Activated CD8-positive, alpha-beta memory T cell treated with anti-CD3 and anti-CD28 coated beads, Interleukin-2, amount 50 U/mL, for 24 hours (primary cell): ENCODE measurements at regions not wholly inside any gene's neighbourhood (a gene's known extent, or its start where the extent isn't known, plus 50 kb on each side); places are given as distances from the start of the nearest gene placed in this dataset.

Experiments
- DNase-seq: peaks from one replicate; pipeline ENCODE4 v3.0.0-alpha.2; 2020; ENCODE audit errors: extremely low read depth

- DNase-seq, result no peak
These were observed 637.5 kb downstream of the AJAP1 start for GRCh38 chr1:5291889-5292288.

- DNase-seq, result no peak
These were observed 633.1 kb downstream of the AJAP1 start for GRCh38 chr1:5287178-5288150.

GRCh38 chr1:5286244-5286643 lies 631.8 kb downstream of the AJAP1 start:
- DNase-seq, result no peak

GRCh38 chr1:5274527-5274926 lies 620.1 kb downstream of the AJAP1 start:
- DNase-seq, result no peak

GRCh38 chr1:5273280-5274003 lies 619.0 kb downstream of the AJAP1 start:
- no peak for DNase-seq

- DNase-seq, result no peak
These were observed 617.9 kb downstream of the AJAP1 start for GRCh38 chr1:5272325-5272724.

GRCh38 chr1:5271264-5271663 lies 616.9 kb downstream of the AJAP1 start:
- DNase-seq, result no peak

- DNase-seq, result no peak
These were observed 615.5 kb downstream of the AJAP1 start for GRCh38 chr1:5269901-5270300.

GRCh38 chr1:5267603-5268235 lies 613.3 kb downstream of the AJAP1 start:
- no peak for DNase-seq

GRCh38 chr1:5265438-5266075 lies 611.1 kb downstream of the AJAP1 start:
- DNase-seq, result no peak

- DNase-seq, result no peak
These were observed 610.1 kb downstream of the AJAP1 start for GRCh38 chr1:5264476-5264875.

GRCh38 chr1:5256793-5257192 lies 602.4 kb downstream of the AJAP1 start:
- DNase-seq, result no peak

- no peak for DNase-seq
These were observed 600.6 kb downstream of the AJAP1 start for GRCh38 chr1:5254975-5255374.

- no peak for DNase-seq
These were observed 599.8 kb downstream of the AJAP1 start for GRCh38 chr1:5254131-5254725.

GRCh38 chr1:5253036-5253435 lies 598.6 kb downstream of the AJAP1 start:
- DNase-seq, result no peak

- no peak for DNase-seq
These were observed 595.9 kb downstream of the AJAP1 start for GRCh38 chr1:5250336-5250735.

GRCh38 chr1:5245348-5245747 lies 590.9 kb downstream of the AJAP1 start:
- DNase-seq, result no peak

GRCh38 chr1:5244631-5245285 lies 590.3 kb downstream of the AJAP1 start:
- no peak for DNase-seq

- DNase-seq, result no peak
These were observed 588.4 kb downstream of the AJAP1 start for GRCh38 chr1:5242850-5243249.

GRCh38 chr1:5239911-5240310 lies 585.5 kb downstream of the AJAP1 start:
- no peak for DNase-seq
